ENCODE measurements at regions not wholly inside any gene's neighbourhood (a gene's known extent, or its start where the extent isn't known, plus 50 kb on each side); places are given as distances from the start of the nearest gene placed in this dataset.

DNA sequence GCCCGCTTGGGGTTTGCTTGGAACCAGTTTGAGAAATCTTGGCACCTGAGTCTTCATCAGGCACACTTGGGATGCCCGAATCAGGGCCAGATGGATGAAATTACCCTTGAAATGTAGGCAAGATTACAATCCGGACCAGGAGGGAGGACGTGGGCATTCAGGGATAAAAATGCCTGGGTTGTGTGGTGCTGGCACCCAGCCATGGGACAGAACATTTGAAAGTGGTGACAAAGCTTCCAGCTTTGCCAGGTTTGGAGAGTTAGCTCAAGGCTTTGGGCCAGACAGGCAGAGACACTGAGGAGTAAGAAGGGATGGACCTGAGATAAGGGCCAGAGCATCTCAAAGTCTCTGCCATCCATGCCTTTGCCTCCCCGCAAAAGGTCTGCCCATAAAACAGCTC is 182.2 kb downstream of the TTC32 start:
- DNase-seq, result no peak
- POLR2A ChIA-PET (ENCODE audit: unreplicated experiment), result no interaction called here
- no TSS peak for BruUV-seq (replicated peaks)
- no peaks in the 10 kb centered on the region for H3K9me2 ChIP-seq (ENCODE audit: insufficient read depth)
- H3F3A ChIP-seq (ENCODE audit: insufficient read depth, low read depth), result no peaks in the 10 kb centered on the region
- H3K27me3 ChIP-seq (ENCODE audit: insufficient read depth, low read depth), result no peaks in the 10 kb centered on the region
- H2AFZ ChIP-seq, result no peak overlapping the region
- H3K4me1 ChIP-seq (replicated peaks; ENCODE audit: insufficient read depth), result no peaks in the 10 kb centered on the region
- no peak overlapping the region for H3K4me3 ChIP-seq
- 0 out of 2 replicates have a peak, but pooled peaks cover 4% of the 10 kb centered on the region for H3K79me2 ChIP-seq (ENCODE audit: low read depth)
- CTCF ChIA-PET, result no interaction called here
- intact Hi-C loops (cut with micrococcal nuclease; ENCODE audit: unreplicated experiment), result no loop called here
- no peaks in the 10 kb centered on the region for H3K36me3 ChIP-seq (ENCODE audit: low read depth)
- no peak overlapping the region for H3K27ac ChIP-seq
- no peaks in the 10 kb centered on the region; the same call in 1 of the 2 replicates for H4K20me1 ChIP-seq (ENCODE audit: insufficient read depth)
- TF ChIP-seq CTCF (conservative IDR thresholded peaks at IDR 0.05) (no peak), EZH2 (IDR thresholded peaks at IDR 0.05; ENCODE audit: low read depth) (no peak)
- no peak overlapping the region for H3K4me2 ChIP-seq
- H3K9me3 ChIP-seq (ENCODE audit: insufficient read depth, low read depth), result no peaks in the 10 kb centered on the region

DNA sequence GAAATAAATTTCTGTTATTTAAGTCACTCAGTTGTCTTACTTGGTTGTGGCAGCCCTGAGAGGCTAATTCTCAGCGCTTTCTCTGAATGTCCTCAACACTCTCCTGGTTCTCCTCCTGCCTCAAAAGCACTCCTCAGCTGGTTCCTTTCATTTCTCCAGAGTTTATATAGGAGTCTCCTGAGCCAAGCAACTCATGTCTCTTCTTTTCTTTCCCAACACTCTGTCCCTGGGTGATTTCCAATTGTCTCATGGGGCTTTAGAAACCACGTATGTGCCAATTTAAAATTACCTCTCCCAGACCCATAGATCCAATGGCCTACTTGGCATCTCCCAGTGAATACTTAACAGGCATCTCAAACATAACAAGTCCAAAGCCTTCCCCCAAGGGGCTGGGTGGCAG is 184.3 kb downstream of the TTC32 start:
- BruUV-seq (replicated peaks), result no TSS peak
- no peak for TF ChIP-seq EZH2 (IDR thresholded peaks at IDR 0.05; ENCODE audit: low read depth)
- TF ChIP-seq CTCF (conservative IDR thresholded peaks at IDR 0.05), result no peak
- Histone ChIP-seq H3K79me2 (ENCODE audit: low read depth) (0 out of 2 replicates have a peak, but pooled peaks cover 4% of the 10 kb centered on the region), H3K27ac (no peak overlapping the region), H3F3A (ENCODE audit: insufficient read depth, low read depth) (no peaks in the 10 kb centered on the region), H3K9me3 (ENCODE audit: insufficient read depth, low read depth) (no peaks in the 10 kb centered on the region), H2AFZ (no peak overlapping the region), H3K27me3 (ENCODE audit: insufficient read depth, low read depth) (no peaks in the 10 kb centered on the region), H3K4me3 (no peak overlapping the region), H3K4me2 (no peak overlapping the region), H4K20me1 (ENCODE audit: insufficient read depth) (no peaks in the 10 kb centered on the region), H3K9me2 (ENCODE audit: insufficient read depth) (no peaks in the 10 kb centered on the region), H3K4me1 (replicated peaks; ENCODE audit: insufficient read depth) (no peaks in the 10 kb centered on the region), H3K36me3 (ENCODE audit: low read depth) (no peaks in the 10 kb centered on the region)
- no peak for DNase-seq
- CTCF ChIA-PET, result no interaction called here
- POLR2A ChIA-PET (ENCODE audit: unreplicated experiment), result no interaction called here
- intact Hi-C loops (cut with micrococcal nuclease; ENCODE audit: unreplicated experiment), result no loop called here

GRCh38 chr2:19714926-19715325 is 186.9 kb downstream of the TTC32 start:
- no peak for DNase-seq
- TF ChIP-seq CTCF (conservative IDR thresholded peaks at IDR 0.05), result no peak
- TF ChIP-seq EZH2 (IDR thresholded peaks at IDR 0.05; ENCODE audit: low read depth), result no peak
- H3K4me1 ChIP-seq (replicated peaks; ENCODE audit: insufficient read depth), result peaks cover 14% of the 10 kb centered on the region
- no peaks in the 10 kb centered on the region for H3K27me3 ChIP-seq (ENCODE audit: insufficient read depth, low read depth)
- H3K9me3 ChIP-seq (ENCODE audit: insufficient read depth, low read depth), result peaks cover 6% of the 10 kb centered on the region
- POLR2A ChIA-PET (ENCODE audit: unreplicated experiment), result no interaction called here
- intact Hi-C loops (cut with micrococcal nuclease; ENCODE audit: unreplicated experiment), result no loop called here
- H2AFZ ChIP-seq, result no peak overlapping the region
- H3K9me2 ChIP-seq (ENCODE audit: insufficient read depth), result no peaks in the 10 kb centered on the region
- CTCF ChIA-PET, result no interaction called here
- H3K79me2 ChIP-seq (ENCODE audit: low read depth), result 0 out of 2 replicates have a peak, but pooled peaks cover 9% of the 10 kb centered on the region
- H3K4me2 ChIP-seq, result no peak overlapping the region
- peaks cover 7% of the 10 kb centered on the region; the same call in 1 of the 2 replicates for H3F3A ChIP-seq (ENCODE audit: insufficient read depth, low read depth)
- no TSS peak for BruUV-seq (replicated peaks)
- H3K27ac ChIP-seq, result no peak overlapping the region
- H3K4me3 ChIP-seq, result no peak overlapping the region
- no peaks in the 10 kb centered on the region for H3K36me3 ChIP-seq (ENCODE audit: low read depth)
- H4K20me1 ChIP-seq (ENCODE audit: insufficient read depth), result no peaks in the 10 kb centered on the region
